ENCODE measurements at regions not wholly inside any gene's neighbourhood (a gene's known extent, or its start where the extent isn't known, plus 50 kb on each side); places are given as distances from the start of the nearest gene placed in this dataset.

GRCh38 chr11:127462065-127462344, 461.4 kb upstream of the KIRREL3 start:
- TF ChIP-seq CTCF (IDR thresholded peaks at IDR 0.05) (no peak), POLR2A (IDR thresholded peaks at IDR 0.05) (no peak)
